Ishikawa (cell line): ENCODE measurements at regions not wholly inside any gene's neighbourhood (a gene's known extent, or its start where the extent isn't known, plus 50 kb on each side); places are given as distances from the start of the nearest gene placed in this dataset.

ENCODE experiments used
- CEBPB ChIP-seq: IDR thresholded peaks from 2 replicates; pipeline ENCODE4 v1.6.1; 2012
- EGR1 ChIP-seq: IDR thresholded peaks from 2 replicates; pipeline ENCODE4 v1.6.1; 2012
- EP300 ChIP-seq: IDR thresholded peaks from 2 replicates; pipeline ENCODE4 v1.6.1; 2012; ENCODE audit warnings: borderline replicate concordance
- MAX ChIP-seq: IDR thresholded peaks from 2 replicates; pipeline ENCODE4 v1.6.1; 2012
- REST ChIP-seq: IDR thresholded peaks from 2 replicates; pipeline ENCODE4 v1.6.1; 2012; ENCODE audit warnings: low read depth, mild to moderate bottlenecking
- TAF1 ChIP-seq: IDR thresholded peaks from 2 replicates; pipeline ENCODE4 v1.6.1; 2012; ENCODE audit warnings: low read depth, mild to moderate bottlenecking
- TCF12 ChIP-seq: IDR thresholded peaks from 2 replicates; pipeline ENCODE4 v1.6.1; 2012; ENCODE audit warnings: low read depth

GRCh38 chr2:122562775-122563174 is 807.3 kb downstream of the TSN start:
- TF ChIP-seq CEBPB (no peak), EGR1 (no peak), MAX (no peak), TAF1 (no peak), REST (no peak), TCF12 (no peak), EP300 (no peak)
